ENCODE measurements at regions not wholly inside any gene's neighbourhood (a gene's known extent, or its start where the extent isn't known, plus 50 kb on each side); places are given as distances from the start of the nearest gene placed in this dataset.

GRCh38 chr5:88937406-88937805, 54.4 kb upstream of the MEF2C start:
- Histone ChIP-seq H3K27me3 (ENCODE audit: control insufficient read depth, insufficient read depth, low read length) (no peaks in the 10 kb centered on the region), H3K27ac (ENCODE audit: low read depth, low read length) (no peak overlapping the region), H3K9me3 (ENCODE audit: control insufficient read depth, insufficient read depth, low read length) (no peaks in the 10 kb centered on the region), H3K4me1 (ENCODE audit: control insufficient read depth, insufficient read depth, low read length) (peaks cover 4% of the 10 kb centered on the region), H3K4me3 (ENCODE audit: low read depth, low read length) (no peak overlapping the region), H3K36me3 (ENCODE audit: control insufficient read depth, insufficient read depth, low read length) (no peaks in the 10 kb centered on the region)
- DNase-seq (ENCODE audit: low read depth in 4 of 6, low spot score in 6 of 6): no peak
- WGBS (ENCODE audit: insufficient coverage): 83% methylated on average over 1 of the region's 5 CpGs

- WGBS (ENCODE audit: insufficient coverage): 100% methylated on average over 1 of the region's 3 CpGs
- H3K36me3 ChIP-seq (ENCODE audit: control insufficient read depth, insufficient read depth, low read length): no peaks in the 10 kb centered on the region
- H3K9me3 ChIP-seq (ENCODE audit: control insufficient read depth, insufficient read depth, low read length): no peaks in the 10 kb centered on the region
- no peak overlapping the region for H3K27ac ChIP-seq (ENCODE audit: low read depth, low read length)
- no peaks in the 10 kb centered on the region for H3K27me3 ChIP-seq (ENCODE audit: control insufficient read depth, insufficient read depth, low read length)
- H3K4me1 ChIP-seq (ENCODE audit: control insufficient read depth, insufficient read depth, low read length): no peaks in the 10 kb centered on the region
- DNase-seq (ENCODE audit: low read depth in 4 of 6, low spot score in 6 of 6): no peak
- no peak overlapping the region for H3K4me3 ChIP-seq (ENCODE audit: low read depth, low read length)
Measured at GRCh38 chr5:88934439-88934838, 51.5 kb upstream of the MEF2C start.

Small RNAs in the stretch of these regions (small RNA-seq; reads per million reads assigned to genes)
- 0.10 reads per million for gene MIR3660 (ENCODE audit: low replicate concordance)
